Peyer's patch (tissue), 4 donors: ENCODE measurements at regions not wholly inside any gene's neighbourhood (a gene's known extent, or its start where the extent isn't known, plus 50 kb on each side); places are given as distances from the start of the nearest gene placed in this dataset.

Source experiments
- DNase-seq, 3 donors: peaks; one replicate each; pipeline ENCODE4 v3.0.0-alpha.2; 2017 to 2019
- H3K27ac ChIP-seq, 4 donors: fragments of 200-600 bp; sonication (generic); one replicate each; pipeline ENCODE4 v1.5.1; 2016 to 2019
- H3K27me3 ChIP-seq, 2 donors: fragments of 200-600 bp; sonication (generic); one replicate each; pipeline ENCODE4 v1.5.1; 2019
- H3K36me3 ChIP-seq, 3 donors: fragments of 200-600 bp; sonication (generic); one replicate each; pipeline ENCODE4 v1.5.1; 2016 to 2019
- H3K4me1 ChIP-seq, 4 donors: fragments of 200-600 bp; sonication (generic); one replicate each; pipeline ENCODE4 v1.5.1; 2016 to 2019
- H3K4me3 ChIP-seq, 4 donors: fragments of 200-600 bp; sonication (generic); 1 replicate in 3 of 4; 2 replicates in 1 of 4; pipeline ENCODE4 v1.5.1; 2016 to 2019; ENCODE audit warnings: mild to moderate bottlenecking in 1 of 4
- H3K9me3 ChIP-seq, 4 donors: fragments of 200-600 bp; sonication (generic); one replicate each; pipeline ENCODE4 v1.5.1; 2016 to 2019; ENCODE audit warnings: mild to moderate bottlenecking in 1 of 4
- CTCF ChIP-seq, 6 experiments: fragments of 450-650 bp in 4 of 6; fragments of 200-600 bp in 2 of 6; sonication (generic) in 1 of 6; IDR thresholded peaks; one replicate each; pipeline ENCODE4 v1.5.1; 2017 to 2019; ENCODE audit warnings: antibody characterized with exemption in 6 of 6, mild to moderate bottlenecking in 3 of 6, moderate library complexity in 1 of 6
- POLR2A ChIP-seq, 2 donors: fragments of 450-650 bp; IDR thresholded peaks; one replicate each; pipeline ENCODE4 v1.5.1; 2017; ENCODE audit warnings: antibody characterized with exemption in 2 of 2, mild to moderate bottlenecking in 2 of 2, moderate library complexity in 2 of 2

DNA sequence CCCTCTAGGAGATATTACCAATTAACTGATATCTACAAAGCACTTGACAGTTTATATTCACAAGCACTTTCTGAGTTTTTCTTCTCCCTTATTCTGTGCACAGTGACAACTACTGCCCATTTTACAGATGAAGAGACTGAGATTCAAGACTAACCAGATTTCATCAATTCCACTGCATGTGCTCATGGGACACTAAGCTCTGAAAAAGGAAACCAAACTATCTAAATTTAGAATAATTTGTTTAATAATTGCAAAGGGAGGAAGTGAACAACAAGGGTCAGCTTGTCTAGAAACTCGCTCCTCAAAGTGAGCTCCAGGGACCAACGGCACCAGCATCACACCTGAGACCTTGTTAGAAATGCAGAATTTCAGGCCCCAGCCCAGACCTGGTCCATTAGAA is 50.8 kb upstream of the MYLIP start:
- H3K9me3 ChIP-seq, result no peaks in the 10 kb centered on the region
- H3K36me3 ChIP-seq, result no peaks in the 10 kb centered on the region
- no peaks in the 10 kb centered on the region for H3K4me1 ChIP-seq
- H3K27me3 ChIP-seq, result no peaks in the 10 kb centered on the region
- no peak for TF ChIP-seq POLR2A (IDR thresholded peaks at IDR 0.05)
- TF ChIP-seq CTCF (IDR thresholded peaks at IDR 0.05), result no peak
- no peak for DNase-seq
- H3K27ac ChIP-seq, result no peak overlapping the region
- no peak overlapping the region for H3K4me3 ChIP-seq

DNA sequence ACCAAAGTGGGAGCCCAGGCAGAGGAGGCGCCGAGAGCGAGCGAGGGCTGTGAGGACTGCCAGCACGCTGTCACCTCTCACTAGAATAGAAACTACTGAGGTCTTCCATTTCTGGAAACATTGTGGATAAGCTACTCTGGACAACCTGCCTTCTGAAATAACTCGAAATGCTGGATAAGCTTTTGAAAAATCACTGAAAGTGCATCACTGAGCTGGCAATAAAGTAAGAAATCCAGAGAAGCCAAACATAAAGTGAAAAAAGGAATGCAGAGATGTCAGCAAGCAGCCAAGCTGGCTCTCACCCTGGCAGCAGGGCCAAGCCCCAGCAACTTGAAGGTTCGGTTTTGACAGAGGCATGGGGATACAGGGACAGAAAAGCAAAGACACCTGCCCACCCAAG is 59.2 kb upstream of the MYLIP start:
- TF ChIP-seq CTCF (IDR thresholded peaks at IDR 0.05) (no peak), POLR2A (IDR thresholded peaks at IDR 0.05) (no peak)
- Histone ChIP-seq H3K4me3 (no peak overlapping the region), H3K27me3 (no peaks in the 10 kb centered on the region), H3K9me3 (no peaks in the 10 kb centered on the region), H3K27ac (no peak overlapping the region), H3K36me3 (no peaks in the 10 kb centered on the region), H3K4me1 (no peaks in the 10 kb centered on the region)
- DNase-seq, result no peak

DNA sequence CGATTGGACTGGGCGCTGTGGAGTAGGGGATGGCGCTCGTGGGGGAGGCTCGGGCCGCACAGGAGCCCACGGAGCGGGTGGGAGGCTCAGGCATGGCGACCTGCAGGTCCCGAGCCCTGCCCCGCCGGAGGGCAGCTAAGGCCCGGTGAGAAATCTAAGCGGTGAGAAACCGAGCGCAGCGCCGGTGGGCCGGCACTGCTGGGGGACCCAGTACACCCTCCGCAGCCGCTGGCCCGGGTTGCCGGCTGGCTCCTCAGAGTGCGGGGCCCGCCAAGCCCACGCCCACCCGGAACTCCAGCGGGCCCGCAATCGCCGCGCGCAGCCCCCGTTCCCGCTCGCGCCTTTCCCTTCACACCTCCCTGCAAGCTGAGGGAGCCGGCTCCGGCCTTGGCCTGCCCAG is 59.7 kb upstream of the MYLIP start:
- DNase-seq, result no peak
- TF ChIP-seq POLR2A (IDR thresholded peaks at IDR 0.05) (no peak), CTCF (IDR thresholded peaks at IDR 0.05) (no peak)

DNA sequence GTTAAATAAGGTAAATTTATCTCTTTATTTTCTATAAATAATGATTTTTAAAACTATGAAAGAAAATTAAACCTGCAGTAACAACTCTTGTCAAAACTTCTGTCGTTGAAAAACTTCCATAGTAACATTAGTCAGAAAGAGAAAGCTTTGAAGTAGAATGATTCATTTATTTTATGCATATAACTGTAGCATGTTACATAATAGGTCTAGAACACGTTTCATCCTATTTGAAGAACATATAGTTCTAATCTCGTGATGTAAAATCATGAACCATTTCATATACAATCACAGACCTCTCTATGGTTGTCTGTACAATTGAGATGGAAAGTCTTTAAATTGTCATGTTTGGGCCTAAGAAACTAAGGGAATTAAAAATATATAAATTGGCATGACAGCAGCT is 61.3 kb upstream of the MYLIP start:
- H3K4me1 ChIP-seq, result no peaks in the 10 kb centered on the region
- no peak overlapping the region for H3K27ac ChIP-seq
- H3K27me3 ChIP-seq, result no peaks in the 10 kb centered on the region
- TF ChIP-seq POLR2A (IDR thresholded peaks at IDR 0.05) (no peak), CTCF (IDR thresholded peaks at IDR 0.05) (no peak)
- no peak overlapping the region for H3K4me3 ChIP-seq
- no peak for DNase-seq
- H3K36me3 ChIP-seq, result no peaks in the 10 kb centered on the region
- no peaks in the 10 kb centered on the region for H3K9me3 ChIP-seq

More for the DNA sequence above, 59.7 kb upstream of the MYLIP start:
- no peak overlapping the region for H3K4me3 ChIP-seq
- H3K27me3 ChIP-seq, result no peaks in the 10 kb centered on the region
- H3K9me3 ChIP-seq, result no peaks in the 10 kb centered on the region
- H3K36me3 ChIP-seq, result no peaks in the 10 kb centered on the region
- no peak overlapping the region for H3K27ac ChIP-seq
- no peaks in the 10 kb centered on the region for H3K4me1 ChIP-seq

GRCh38 chr6:16064671-16065072 is 64.2 kb upstream of the MYLIP start:
- Histone ChIP-seq H3K27ac (no peak overlapping the region), H3K9me3 (no peaks in the 10 kb centered on the region), H3K36me3 (no peaks in the 10 kb centered on the region), H3K4me1 (no peaks in the 10 kb centered on the region), H3K4me3 (no peak overlapping the region), H3K27me3 (no peaks in the 10 kb centered on the region)
- TF ChIP-seq CTCF (IDR thresholded peaks at IDR 0.05) (no peak), POLR2A (IDR thresholded peaks at IDR 0.05) (no peak)
- no peak for DNase-seq

DNA sequence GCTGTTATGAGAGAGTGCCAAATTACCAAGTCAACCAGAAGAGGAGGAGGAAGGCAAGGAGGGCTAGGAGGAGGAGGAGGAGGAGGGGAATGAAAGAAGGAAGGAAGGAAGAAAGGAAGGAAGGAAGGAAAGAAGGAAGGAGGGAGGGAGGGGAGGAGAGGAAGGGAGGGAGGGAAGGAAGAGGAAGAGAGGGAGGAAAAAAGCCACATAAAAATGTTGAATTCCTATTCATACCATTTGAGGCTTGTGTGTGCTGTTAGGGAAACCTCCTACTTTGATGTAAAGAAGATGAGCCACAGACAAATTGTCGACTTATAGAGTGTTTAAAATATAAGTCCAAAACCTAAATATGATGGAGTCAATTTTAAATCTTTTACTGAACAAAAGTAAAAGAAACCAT is 65.3 kb upstream of the MYLIP start:
- Histone ChIP-seq H3K4me3 (no peak overlapping the region), H3K4me1 (no peaks in the 10 kb centered on the region), H3K27me3 (no peaks in the 10 kb centered on the region), H3K27ac (no peak overlapping the region), H3K36me3 (no peaks in the 10 kb centered on the region), H3K9me3 (no peaks in the 10 kb centered on the region)
- no peak for TF ChIP-seq POLR2A (IDR thresholded peaks at IDR 0.05)
- no peak for TF ChIP-seq CTCF (IDR thresholded peaks at IDR 0.05)
- DNase-seq, result no peak
